Mesothelial cell of epicardium (in vitro differentiated cells): ENCODE measurements at regions not wholly inside any gene's neighbourhood (a gene's known extent, or its start where the extent isn't known, plus 50 kb on each side); places are given as distances from the start of the nearest gene placed in this dataset.
"Not testable (repeated sequence)": the region's sequence is repeated elsewhere in the genome, so short reads cannot be mapped to it uniquely, and the experiment has no call there.

ENCODE experiments used
- DNase-seq, 2 experiments: peaks; one replicate each; pipeline ENCODE4 v3.0.0; 2021; ENCODE audit warnings: low spot score in 2 of 2; ENCODE audit not compliant: unreplicated experiment in 2 of 2
- H3K27ac Mint-ChIP-seq: 2 replicates; pipeline ENCODE4 v1.8.0; 2021; ENCODE audit warnings: mixed read lengths
- H3K27me3 Mint-ChIP-seq: 2 replicates; pipeline ENCODE4 v1.8.0; 2021; ENCODE audit warnings: low read depth, mixed read lengths
- H3K36me3 Mint-ChIP-seq: 2 replicates; pipeline ENCODE4 v1.8.0; 2021; ENCODE audit warnings: mixed read lengths
- H3K4me1 Mint-ChIP-seq: 2 replicates; pipeline ENCODE4 v1.8.0; 2021; ENCODE audit warnings: mixed read lengths
- H3K4me3 Mint-ChIP-seq: 2 replicates; pipeline ENCODE4 v1.8.0; 2021; ENCODE audit warnings: mild to moderate bottlenecking, moderate library complexity, mixed read lengths
- H3K9me3 Mint-ChIP-seq: 2 replicates; pipeline ENCODE4 v1.8.0; 2021; ENCODE audit warnings: mixed read lengths
- CTCF ChIP-seq: fragments of 200-600 bp; sonication (generic); IDR thresholded peaks from one replicate; pipeline ENCODE4 v1.5.0; 2021; ENCODE audit warnings: antibody characterized with exemption; ENCODE audit not compliant: unreplicated experiment

GRCh38 chr13:71360041-71360440, 507.0 kb downstream of the DACH1 start:
- DNase-seq: no peak
- Mint-ChIP-seq H3K36me3 (no peaks in the 10 kb centered on the region), H3K4me3 (no peak overlapping the region), H3K4me1 (no peaks in the 10 kb centered on the region), H3K9me3 (peaks cover 19% of the 10 kb centered on the region), H3K27me3 (no peaks in the 10 kb centered on the region), H3K27ac (no peak overlapping the region)
- TF ChIP-seq CTCF: no peak

GRCh38 chr13:71359641-71360040, 507.4 kb downstream of the DACH1 start:
- H3K27ac Mint-ChIP-seq: no peak overlapping the region
- peaks cover 15% of the 10 kb centered on the region for H3K9me3 Mint-ChIP-seq
- no peak for TF ChIP-seq CTCF
- H3K36me3 Mint-ChIP-seq: no peaks in the 10 kb centered on the region
- H3K27me3 Mint-ChIP-seq: no peaks in the 10 kb centered on the region
- no peaks in the 10 kb centered on the region for H3K4me1 Mint-ChIP-seq
- no peak for DNase-seq
- H3K4me3 Mint-ChIP-seq: no peak overlapping the region

GRCh38 chr13:71358218-71358617, 508.8 kb downstream of the DACH1 start:
- no peak for TF ChIP-seq CTCF
- H3K27me3 Mint-ChIP-seq: no peaks in the 10 kb centered on the region
- H3K36me3 Mint-ChIP-seq: no peaks in the 10 kb centered on the region
- peaks cover 10% of the 10 kb centered on the region for H3K9me3 Mint-ChIP-seq
- H3K4me3 Mint-ChIP-seq: no peak overlapping the region
- no peak for DNase-seq
- H3K27ac Mint-ChIP-seq: no peak overlapping the region
- no peaks in the 10 kb centered on the region for H3K4me1 Mint-ChIP-seq

GRCh38 chr13:71355010-71355409, 512.0 kb downstream of the DACH1 start:
- Mint-ChIP-seq H3K9me3 (peaks cover 5% of the 10 kb centered on the region), H3K27ac (no peak overlapping the region), H3K36me3 (no peaks in the 10 kb centered on the region), H3K4me3 (no peak overlapping the region), H3K27me3 (no peaks in the 10 kb centered on the region), H3K4me1 (no peaks in the 10 kb centered on the region)
- TF ChIP-seq CTCF: no peak
- no peak for DNase-seq

GRCh38 chr13:71350886-71351285, 516.1 kb downstream of the DACH1 start:
- Mint-ChIP-seq H3K4me3 (no peak overlapping the region), H3K27me3 (no peaks in the 10 kb centered on the region), H3K27ac (no peak overlapping the region), H3K4me1 (no peaks in the 10 kb centered on the region), H3K9me3 (peaks cover 7% of the 10 kb centered on the region), H3K36me3 (peaks cover 5% of the 10 kb centered on the region)
- no peak for TF ChIP-seq CTCF
- no peak for DNase-seq

- H3K27ac Mint-ChIP-seq, DNase-seq, H3K4me3 Mint-ChIP-seq, H3K36me3 Mint-ChIP-seq, H3K4me1 Mint-ChIP-seq, H3K27me3 Mint-ChIP-seq: not testable (repeated sequence)
- peaks cover 18% of the 10 kb centered on the region for H3K9me3 Mint-ChIP-seq
Measured at GRCh38 chr13:71345856-71346255, 521.1 kb downstream of the DACH1 start.
